ENCODE measurements at regions not wholly inside any gene's neighbourhood (a gene's known extent, or its start where the extent isn't known, plus 50 kb on each side); places are given as distances from the start of the nearest gene placed in this dataset.

DNA sequence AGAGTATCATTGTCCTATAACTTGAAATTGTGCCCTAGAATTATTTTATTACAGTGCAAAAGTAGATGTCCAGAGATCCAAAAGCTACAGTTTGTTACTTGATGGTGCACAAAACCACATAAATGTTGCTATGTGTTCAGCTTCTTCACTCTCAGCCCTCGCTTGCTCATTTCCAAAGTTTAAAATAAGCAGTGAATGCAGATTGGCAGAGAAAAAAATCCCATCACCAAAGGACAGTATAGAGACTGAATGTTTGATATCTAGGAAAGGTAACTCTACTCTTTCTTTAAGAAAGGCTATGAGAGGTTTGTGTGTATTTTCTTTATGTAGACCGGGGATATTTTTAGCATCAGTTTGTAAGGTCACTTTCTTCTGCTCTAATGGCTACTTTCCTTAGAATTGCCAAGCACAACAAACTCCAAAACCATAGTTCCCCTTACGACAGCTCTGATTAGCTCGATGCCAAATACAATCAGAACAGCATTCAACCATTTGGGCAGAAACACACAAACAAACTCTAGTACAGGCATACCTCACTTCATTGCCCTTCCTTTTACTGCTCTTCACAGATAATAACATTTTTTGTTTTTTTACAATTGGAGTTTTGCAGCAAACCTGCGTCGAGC lies 164.1 kb upstream of the CCDC54 start:
- peaks cover 17% of the 10 kb centered on the region for H3K4me1 ChIP-seq (ENCODE audit: low read length)
- no peaks in the 10 kb centered on the region for H3K79me2 ChIP-seq (ENCODE audit: low read length)
- no peaks in the 10 kb centered on the region for H4K20me1 ChIP-seq (ENCODE audit: insufficient read depth, low read length)
- H3K27ac ChIP-seq (ENCODE audit: low read length), result no peak overlapping the region
- no peak overlapping the region for H3K9ac ChIP-seq (ENCODE audit: low read length)
- peaks cover 5% of the 10 kb centered on the region for H3K27me3 ChIP-seq (ENCODE audit: low read depth, low read length)
- H3K36me3 ChIP-seq (replicated peaks; ENCODE audit: low read depth, low read length), result no peaks in the 10 kb centered on the region
- H2AFZ ChIP-seq (ENCODE audit: low read depth, low read length), result no peak overlapping the region
- no peak for TF ChIP-seq CTCF (IDR thresholded peaks at IDR 0.05; ENCODE audit: low read depth, low read length)
- TF ChIP-seq EZH2phosphoT487 (IDR thresholded peaks at IDR 0.05; ENCODE audit: low read depth), result no peak
- H3K4me2 ChIP-seq (ENCODE audit: low read length), result peak overlapping the region; percentile 72
- no peaks in the 10 kb centered on the region for H3K9me3 ChIP-seq (ENCODE audit: insufficient read depth, low read length)
- H3K4me3 ChIP-seq (ENCODE audit: low read length), result peak overlapping the region; percentile 50

DNA sequence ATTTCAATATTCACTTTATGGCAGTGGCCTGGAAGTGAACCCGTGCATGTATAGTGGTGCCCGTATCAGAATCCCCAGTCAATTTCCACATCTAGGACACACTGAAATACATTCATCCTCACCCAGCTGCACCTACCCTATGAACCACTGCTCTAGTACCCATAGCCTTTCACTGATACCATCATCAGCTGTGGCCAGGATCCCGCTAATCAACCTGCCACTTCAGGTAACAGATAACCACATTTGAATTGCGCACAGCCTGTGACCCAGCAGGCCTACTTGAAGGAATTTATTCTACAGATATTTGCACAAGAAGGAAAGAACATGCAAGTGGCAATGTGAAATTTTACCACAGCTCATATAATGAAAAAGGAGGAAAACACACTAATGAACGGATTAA lies 161.0 kb upstream of the CCDC54 start:
- Histone ChIP-seq H3K9me3 (ENCODE audit: insufficient read depth, low read length) (no peaks in the 10 kb centered on the region), H3K4me1 (ENCODE audit: low read length) (peaks cover 15% of the 10 kb centered on the region), H3K4me2 (ENCODE audit: low read length) (no peak overlapping the region), H3K79me2 (ENCODE audit: low read length) (no peaks in the 10 kb centered on the region), H3K9ac (ENCODE audit: low read length) (no peak overlapping the region), H3K36me3 (replicated peaks; ENCODE audit: low read depth, low read length) (no peaks in the 10 kb centered on the region), H3K27me3 (ENCODE audit: low read depth, low read length) (no peaks in the 10 kb centered on the region), H3K4me3 (ENCODE audit: low read length) (no peak overlapping the region), H2AFZ (ENCODE audit: low read depth, low read length) (no peak overlapping the region), H3K27ac (ENCODE audit: low read length) (no peak overlapping the region), H4K20me1 (ENCODE audit: insufficient read depth, low read length) (no peaks in the 10 kb centered on the region)
- no peak for TF ChIP-seq EZH2phosphoT487 (IDR thresholded peaks at IDR 0.05; ENCODE audit: low read depth)

GRCh38 chr3:107216711-107217110 lies 160.5 kb upstream of the CCDC54 start:
- no peak for TF ChIP-seq EZH2phosphoT487 (IDR thresholded peaks at IDR 0.05; ENCODE audit: low read depth)
- no peak for TF ChIP-seq CTCF (IDR thresholded peaks at IDR 0.05; ENCODE audit: low read depth, low read length)
- Histone ChIP-seq H3K27ac (ENCODE audit: low read length) (no peak overlapping the region), H3K9ac (ENCODE audit: low read length) (no peak overlapping the region), H3K9me3 (ENCODE audit: insufficient read depth, low read length) (no peaks in the 10 kb centered on the region), H3K27me3 (ENCODE audit: low read depth, low read length) (no peaks in the 10 kb centered on the region), H4K20me1 (ENCODE audit: insufficient read depth, low read length) (no peaks in the 10 kb centered on the region), H3K79me2 (ENCODE audit: low read length) (no peaks in the 10 kb centered on the region), H3K4me2 (ENCODE audit: low read length) (no peak overlapping the region), H2AFZ (ENCODE audit: low read depth, low read length) (no peak overlapping the region), H3K4me3 (ENCODE audit: low read length) (no peak overlapping the region), H3K36me3 (replicated peaks; ENCODE audit: low read depth, low read length) (no peaks in the 10 kb centered on the region), H3K4me1 (ENCODE audit: low read length) (peaks cover 15% of the 10 kb centered on the region)

DNA sequence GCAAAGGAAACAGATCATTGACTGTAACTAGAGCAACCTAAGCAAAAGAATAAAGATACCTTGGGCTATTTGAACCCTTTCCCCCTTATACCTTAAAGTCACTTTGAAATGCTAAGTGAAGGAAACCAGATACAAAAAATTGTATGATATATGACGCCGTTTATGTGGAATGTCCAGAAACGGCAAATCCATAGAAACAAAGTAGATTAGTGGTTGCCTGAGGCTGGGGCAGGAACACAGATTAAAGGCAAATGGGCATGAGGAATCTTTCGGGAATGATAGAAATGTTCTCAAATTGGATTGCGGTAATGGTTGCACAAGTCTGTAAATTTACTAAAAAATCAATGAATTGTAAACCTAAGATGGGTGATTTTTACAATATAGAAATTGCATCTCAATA lies 160.1 kb upstream of the CCDC54 start:
- H2AFZ ChIP-seq (ENCODE audit: low read depth, low read length), result no peak overlapping the region
- no peaks in the 10 kb centered on the region for H3K9me3 ChIP-seq (ENCODE audit: insufficient read depth, low read length)

DNA sequence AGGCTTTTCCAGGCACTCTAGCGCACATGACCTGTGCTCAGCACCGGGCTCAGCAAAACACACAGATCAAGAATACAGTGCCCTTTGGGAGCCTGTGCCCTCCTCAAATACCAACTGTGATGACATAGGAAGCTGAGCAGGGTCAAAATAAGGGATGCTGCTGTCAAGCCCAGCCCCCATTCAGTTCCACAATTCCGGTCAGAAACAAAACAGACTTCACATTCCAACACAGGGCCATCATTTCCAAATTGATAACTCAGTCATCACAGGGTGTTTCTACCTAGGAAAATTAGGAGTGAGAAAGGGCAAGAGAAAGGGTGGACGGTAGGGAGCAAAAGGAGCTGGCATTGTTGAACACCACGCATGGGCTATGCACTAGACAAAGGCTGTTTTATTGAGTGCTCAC lies 158.4 kb upstream of the CCDC54 start:
- H3K4me2 ChIP-seq (ENCODE audit: low read length), result no peak overlapping the region
- H3K79me2 ChIP-seq (ENCODE audit: low read length), result no peaks in the 10 kb centered on the region
- H4K20me1 ChIP-seq (ENCODE audit: insufficient read depth, low read length), result no peaks in the 10 kb centered on the region
- no peaks in the 10 kb centered on the region for H3K4me1 ChIP-seq (ENCODE audit: low read length)
- no peak overlapping the region for H3K9ac ChIP-seq (ENCODE audit: low read length)
- no peak overlapping the region for H3K27ac ChIP-seq (ENCODE audit: low read length)
- H2AFZ ChIP-seq (ENCODE audit: low read depth, low read length), result no peak overlapping the region
- no peaks in the 10 kb centered on the region for H3K9me3 ChIP-seq (ENCODE audit: insufficient read depth, low read length)
- H3K36me3 ChIP-seq (replicated peaks; ENCODE audit: low read depth, low read length), result no peaks in the 10 kb centered on the region
- H3K4me3 ChIP-seq (ENCODE audit: low read length), result no peak overlapping the region
- TF ChIP-seq CTCF (IDR thresholded peaks at IDR 0.05; ENCODE audit: low read depth, low read length) (no peak), EZH2phosphoT487 (IDR thresholded peaks at IDR 0.05; ENCODE audit: low read depth) (no peak)
- H3K27me3 ChIP-seq (ENCODE audit: low read depth, low read length), result no peaks in the 10 kb centered on the region

More for the DNA sequence above, 160.1 kb upstream of the CCDC54 start:
- Histone ChIP-seq H3K4me2 (ENCODE audit: low read length) (no peak overlapping the region), H3K79me2 (ENCODE audit: low read length) (no peaks in the 10 kb centered on the region), H3K9ac (ENCODE audit: low read length) (no peak overlapping the region), H3K4me1 (ENCODE audit: low read length) (peaks cover 14% of the 10 kb centered on the region), H3K27me3 (ENCODE audit: low read depth, low read length) (no peaks in the 10 kb centered on the region), H3K27ac (ENCODE audit: low read length) (no peak overlapping the region), H3K4me3 (ENCODE audit: low read length) (no peak overlapping the region), H3K36me3 (replicated peaks; ENCODE audit: low read depth, low read length) (no peaks in the 10 kb centered on the region), H4K20me1 (ENCODE audit: insufficient read depth, low read length) (no peaks in the 10 kb centered on the region)
- no peak for TF ChIP-seq EZH2phosphoT487 (IDR thresholded peaks at IDR 0.05; ENCODE audit: low read depth)
